Heart left ventricle (tissue), 16 donors: ENCODE measurements at regions not wholly inside any gene's neighbourhood (a gene's known extent, or its start where the extent isn't known, plus 50 kb on each side); places are given as distances from the start of the nearest gene placed in this dataset.
A peak's percentile ranks its signal among the peaks of the same experiment; 100 is the strongest.

Source experiments
- ATAC-seq, 4 donors: fragments of 200-7000 bp; cut with Tn5 transposase; one replicate each; pipeline ENCODE4 v1.9.1; 2020 to 2022; ENCODE audit warnings: moderate library complexity in 4 of 4, mild to moderate bottlenecking in 3 of 4, moderate number of reproducible peaks in 1 of 4
- DNase-seq, 5 donors: peaks; one replicate each; pipeline ENCODE4 v3.0.0-alpha.2; 2020
- H3K27ac ChIP-seq, 12 donors: fragments of 200-600 bp; sonication (generic) in 4 of 12; one replicate each; pipeline versions ENCODE4 v1.5.0 to v1.8.0; 2016 to 2022; ENCODE audit warnings: mild to moderate bottlenecking in 2 of 12
- H3K27me3 ChIP-seq, 9 donors: fragments of 200-600 bp; sonication (generic) in 2 of 9; one replicate each; pipeline versions ENCODE4 v1.5.1 to v1.8.0; 2016 to 2022; ENCODE audit warnings: mild to moderate bottlenecking in 3 of 9
- H3K36me3 ChIP-seq, 9 donors: fragments of 200-600 bp; sonication (generic) in 2 of 9; one replicate each; pipeline versions ENCODE4 v1.5.0 to v1.8.0; 2018 to 2022; ENCODE audit warnings: mild to moderate bottlenecking in 2 of 9
- H3K4me1 ChIP-seq, 12 donors: fragments of 200-600 bp; sonication (generic) in 4 of 12; one replicate each; pipeline versions ENCODE4 v1.5.0 to v1.8.0; 2016 to 2022; ENCODE audit warnings: mild to moderate bottlenecking in 3 of 12
- H3K4me3 ChIP-seq, 12 donors: fragments of 200-600 bp; sonication (generic) in 4 of 12; one replicate each; pipeline versions ENCODE4 v1.5.0 to v1.8.0; 2017 to 2022; ENCODE audit warnings: mild to moderate bottlenecking in 9 of 12, moderate library complexity in 4 of 12
- H3K9me3 ChIP-seq, 12 donors: fragments of 200-600 bp; sonication (generic) in 4 of 12; one replicate each; pipeline versions ENCODE4 v1.5.0 to v1.8.0; 2016 to 2022; ENCODE audit warnings: mild to moderate bottlenecking in 1 of 12
- CTCF ChIP-seq, 12 donors: fragments of 200-600 bp; sonication (generic) in 4 of 12; IDR thresholded peaks; one replicate each; pipeline versions ENCODE4 v1.5.0 to v1.8.0; 2018 to 2022; ENCODE audit warnings: antibody characterized with exemption in 12 of 12, mild to moderate bottlenecking in 5 of 12
- POLR2A ChIP-seq, 2 donors: fragments of 450-650 bp; IDR thresholded peaks; one replicate each; pipeline ENCODE4 v1.6.1; 2017; ENCODE audit warnings: antibody characterized with exemption in 2 of 2, mild to moderate bottlenecking in 2 of 2, moderate library complexity in 2 of 2
- WGBS, 4 donors: extraction: QIAGEN DNeasy Blood & Tissue Kit in 2 of 4; methylation state at CpG; one replicate each; pipeline versions ENCODE4 v1.1.5 to v1.1.7; 2013 to 2018; 5-methylcytosine and 5-hydroxymethylcytosine counted together
- intact Hi-C, 10 donors: fragments of 100-400 bp; cut with DNase I; formaldehyde crosslinking; loops; one replicate each; pipeline versions ENCODE4 v1.11.1 to v1.14.2; 2022
- donor health status: ischemic (EF 13 %, LVEDD 7.1; RV severe dilation, severe dysfunction).
- donor health status: healthy with polysubstance abuse.
- donor health status: DM: no; HTN: yes; CAD: no.
- donor health status: DM: no; HTN: no; CAD: no.
- donor health status: ischemic (EF 25% LVEDD 6.9; RV normal size, moderate dysfunction).
- donor health status: ischemic (EF 25% LVEDD 5.7; RV mildly dilated, moderate dysfunction).
- donor health status: healthy.
- donor health status: DM: yes; HTN: yes; CAD: no.
- donor health status: ischemic (EF 35%, LVEDD 5.7; RV mildly dilated, moderate dysfunction).
- donor health status: nonischemic (EF 11% LVEDD 7.7; RV severe dilation, severe dysfunction).
- donor health status: DM: yes; HTN: yes; CAD: no.
- donor health status: PGD.
- donor health status: ischemic (EF 29% LVEDD 5.4; RV normal size, mild dysfunction).
- donor health status: nonischemic (EF 23%, LVEDD 6.1; RV moderate dilation, normal function).

DNA sequence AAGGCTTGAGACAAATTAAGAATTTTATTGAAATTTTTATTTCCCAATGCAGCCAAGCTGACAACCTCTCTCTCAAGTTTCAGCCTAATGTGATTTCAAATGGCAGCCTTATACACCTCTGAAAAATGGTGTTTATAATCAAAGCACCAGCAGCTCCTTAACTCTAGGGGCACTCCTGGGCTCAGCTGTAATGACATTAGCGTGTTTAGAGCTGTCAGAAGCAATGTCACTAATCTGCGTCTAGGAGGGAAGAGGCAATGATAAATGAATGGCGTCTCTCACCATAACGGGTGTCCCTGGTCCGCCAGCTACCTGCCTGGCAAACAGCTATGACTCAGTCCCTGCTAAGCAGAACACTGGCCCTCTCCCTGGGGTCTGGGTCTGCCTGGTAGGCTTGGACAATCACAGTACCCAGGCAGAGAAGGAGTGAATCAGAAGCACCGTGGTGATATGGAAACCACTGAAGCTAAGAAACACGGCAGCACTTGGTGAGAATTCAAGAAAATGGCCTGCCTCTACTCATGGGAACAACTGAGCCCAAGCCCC, 131.8 kb upstream of the VSTM2B start:
- no peak overlapping the region for H3K4me3 ChIP-seq
- no peak for TF ChIP-seq POLR2A (IDR thresholded peaks at IDR 0.05)
- no peak for TF ChIP-seq CTCF (IDR thresholded peaks at IDR 0.05)
- no peak for ATAC-seq
- peaks cover 0 to 22% (median 0%) of the 10 kb centered on the region in 9 donors for H3K27me3 ChIP-seq
- H3K27ac ChIP-seq = no peak overlapping the region
- peaks cover 0 to 19% (median 10%) of the 10 kb centered on the region in 12 donors for H3K9me3 ChIP-seq
- DNase-seq = peak in 1 of 5 donors; percentile 29
- no peaks in the 10 kb centered on the region for H3K4me1 ChIP-seq
- H3K36me3 ChIP-seq = no peaks in the 10 kb centered on the region
- intact Hi-C loops = no loop called here
- WGBS, 4 donors = 37 to 50% (median 41%) methylated on average over 7 of the region's 7 CpGs

GRCh38 chr19:29395111-29395733, 130.6 kb upstream of the VSTM2B start:
- WGBS, 4 donors = 46 to 50% (median 48%) methylated on average over 13 of the region's 13 CpGs
- Histone ChIP-seq H3K9me3 (peaks cover 0 to 17% (median 10%) of the 10 kb centered on the region in 12 donors), H3K27ac (no peak overlapping the region), H3K27me3 (peaks cover 0 to 22% (median 0%) of the 10 kb centered on the region in 9 donors), H3K4me3 (no peak overlapping the region), H3K36me3 (no peaks in the 10 kb centered on the region), H3K4me1 (no peaks in the 10 kb centered on the region)
- intact Hi-C loops = no loop called here
- ATAC-seq = no peak
- no peak for TF ChIP-seq CTCF (IDR thresholded peaks at IDR 0.05)
- TF ChIP-seq POLR2A (IDR thresholded peaks at IDR 0.05) = no peak
- peak in 1 of 5 donors; percentile 12 for DNase-seq

- 85 to 95% (median 93%) methylated on average over 3 to 4 of the region's 4 CpGs for WGBS, 4 donors
- TF ChIP-seq CTCF (IDR thresholded peaks at IDR 0.05) (no peak), POLR2A (IDR thresholded peaks at IDR 0.05) (no peak)
- Histone ChIP-seq H3K4me1 (no peaks in the 10 kb centered on the region), H3K27me3 (peaks cover 0 to 28% (median 0%) of the 10 kb centered on the region in 9 donors), H3K27ac (no peak overlapping the region), H3K36me3 (no peaks in the 10 kb centered on the region), H3K9me3 (peaks cover 0 to 17% (median 10%) of the 10 kb centered on the region in 12 donors), H3K4me3 (no peak overlapping the region)
- ATAC-seq (no peak), DNase-seq (peak in 1 of 5 donors; percentile 5)
- intact Hi-C loops = no loop called here
Observed at GRCh38 chr19:29395734-29396414, 129.9 kb upstream of the VSTM2B start.

DNA sequence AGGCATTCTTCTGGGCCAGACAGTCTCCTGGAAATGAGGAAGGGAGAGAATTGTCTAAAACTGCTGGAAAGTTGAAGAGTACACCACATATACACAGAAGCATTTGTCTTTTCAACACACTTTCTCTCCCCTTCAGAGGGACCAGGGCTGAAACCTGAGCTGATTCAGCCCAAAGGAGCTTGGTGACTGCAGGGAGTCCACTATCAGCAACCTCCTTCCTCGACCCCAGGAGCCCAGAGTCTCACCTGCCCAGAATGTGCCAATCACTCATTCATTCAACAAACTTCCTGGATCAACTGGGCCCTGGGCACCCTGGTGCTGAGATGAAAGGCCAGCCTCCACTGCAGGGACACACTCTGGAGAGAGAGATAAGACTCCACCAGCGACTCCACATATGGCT, 128.9 kb upstream of the VSTM2B start:
- ATAC-seq (no peak), DNase-seq (no peak)
- Histone ChIP-seq H3K27ac (no peak overlapping the region), H3K9me3 (peaks cover 0 to 6% (median 2%) of the 10 kb centered on the region in 12 donors), H3K27me3 (peaks cover 0 to 37% (median 0%) of the 10 kb centered on the region in 9 donors), H3K36me3 (no peaks in the 10 kb centered on the region), H3K4me3 (no peak overlapping the region), H3K4me1 (no peaks in the 10 kb centered on the region)
- TF ChIP-seq POLR2A (IDR thresholded peaks at IDR 0.05) (no peak), CTCF (IDR thresholded peaks at IDR 0.05) (no peak)
- intact Hi-C loops = no loop called here
- WGBS, 4 donors = 7 to 11% (median 8%) methylated on average over 2 of the region's 2 CpGs
